ENCODE measurements at regions not wholly inside any gene's neighbourhood (a gene's known extent, or its start where the extent isn't known, plus 50 kb on each side); places are given as distances from the start of the nearest gene placed in this dataset.
A peak's percentile ranks its signal among the peaks of the same experiment; 100 is the strongest.

- Mint-ChIP-seq H3K9me3 (ENCODE audit: low read depth) (peaks cover 3% of the 10 kb centered on the region), H3K4me1 (no peaks in the 10 kb centered on the region), H3K27me3 (no peaks in the 10 kb centered on the region), H3K27ac (no peak overlapping the region), H3K4me3 (no peak overlapping the region), H3K36me3 (ENCODE audit: low read depth) (no peaks in the 10 kb centered on the region)
- POLR2A ChIA-PET, result interaction anchor here (0.8 kb wide), 1 partner anchor 11 kb away, joined by 6 read pairs; no protein-coding TSS in a partner anchor
- no peak for DNase-seq
- CTCF ChIA-PET, result interaction anchor here (0.7 kb wide), 1 partner anchor 10 kb away, joined by 3 read pairs; no protein-coding TSS in a partner anchor
- no peak for ATAC-seq
- intact Hi-C loops (cut with DNase I, micrococcal nuclease), result no loop called here
These were observed 525.3 kb downstream of the KLF12 start for GRCh38 chr13:73608711-73609485.

DNA sequence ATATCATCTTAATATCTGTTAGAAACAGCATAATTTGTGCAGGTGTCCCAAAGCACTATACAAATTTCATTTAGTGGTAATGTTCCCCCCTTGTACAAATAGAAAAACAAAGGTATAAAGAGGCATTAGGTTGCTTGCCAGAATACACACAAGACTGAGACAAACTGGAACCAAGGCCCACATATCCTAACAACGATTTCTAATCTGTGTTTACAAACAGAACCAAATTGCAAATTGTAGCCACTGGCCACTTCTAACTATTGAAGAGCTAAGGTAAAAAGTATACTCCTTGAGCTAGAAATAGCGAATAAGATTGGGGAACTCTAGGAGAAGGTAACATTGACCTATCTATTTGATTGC, 526.1 kb downstream of the KLF12 start:
- no peaks in the 10 kb centered on the region for H3K4me1 Mint-ChIP-seq
- ATAC-seq, result no peak
- ChIA-PET CTCF (no interaction called here), POLR2A (no interaction called here)
- DNase-seq, result no peak
- intact Hi-C loops (cut with DNase I, micrococcal nuclease), result no loop called here
- H3K27ac Mint-ChIP-seq, result no peak overlapping the region
- no peak overlapping the region for H3K4me3 Mint-ChIP-seq
- no peaks in the 10 kb centered on the region for H3K27me3 Mint-ChIP-seq
- peaks cover 3% of the 10 kb centered on the region for H3K9me3 Mint-ChIP-seq (ENCODE audit: low read depth)
- H3K36me3 Mint-ChIP-seq (ENCODE audit: low read depth), result no peaks in the 10 kb centered on the region

GRCh38 chr13:73607489-73608156, 526.6 kb downstream of the KLF12 start:
- Mint-ChIP-seq H3K36me3 (ENCODE audit: low read depth) (no peaks in the 10 kb centered on the region), H3K27ac (no peak overlapping the region), H3K27me3 (no peaks in the 10 kb centered on the region), H3K9me3 (ENCODE audit: low read depth) (no peaks in the 10 kb centered on the region), H3K4me1 (no peaks in the 10 kb centered on the region), H3K4me3 (no peak overlapping the region)
- CTCF ChIA-PET, result no interaction called here
- POLR2A ChIA-PET, result no interaction called here
- ATAC-seq (no peak), DNase-seq (no peak)
- intact Hi-C loops (cut with DNase I, micrococcal nuclease), result no loop called here

DNA sequence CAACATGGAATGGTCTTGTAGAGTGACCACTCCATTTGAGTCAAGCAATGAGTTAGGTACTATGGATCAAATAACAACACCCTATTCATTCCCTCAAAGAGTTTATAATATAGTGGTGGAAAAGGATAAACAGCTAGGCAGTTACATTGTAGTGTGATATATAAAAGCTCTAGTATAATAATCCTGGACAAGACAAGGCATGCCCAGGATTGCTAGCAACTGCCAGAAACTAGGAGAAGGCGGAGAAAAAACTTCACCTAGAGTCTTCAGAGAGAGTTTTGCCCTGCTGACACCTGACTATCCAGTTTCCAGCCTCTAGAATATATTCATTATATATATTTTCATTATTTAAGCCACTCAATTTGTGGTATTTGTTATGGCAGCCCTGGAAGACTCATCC, 530.6 kb downstream of the KLF12 start:
- POLR2A ChIA-PET, result no interaction called here
- ATAC-seq (no peak), DNase-seq (no peak)
- no peaks in the 10 kb centered on the region for H3K36me3 Mint-ChIP-seq (ENCODE audit: low read depth)
- no peak overlapping the region for H3K27ac Mint-ChIP-seq
- H3K27me3 Mint-ChIP-seq, result no peaks in the 10 kb centered on the region
- CTCF ChIA-PET, result no interaction called here
- no peak overlapping the region for H3K4me3 Mint-ChIP-seq
- no peaks in the 10 kb centered on the region for H3K9me3 Mint-ChIP-seq (ENCODE audit: low read depth)
- no peaks in the 10 kb centered on the region for H3K4me1 Mint-ChIP-seq
- intact Hi-C loops (cut with DNase I, micrococcal nuclease), result no loop called here

DNA sequence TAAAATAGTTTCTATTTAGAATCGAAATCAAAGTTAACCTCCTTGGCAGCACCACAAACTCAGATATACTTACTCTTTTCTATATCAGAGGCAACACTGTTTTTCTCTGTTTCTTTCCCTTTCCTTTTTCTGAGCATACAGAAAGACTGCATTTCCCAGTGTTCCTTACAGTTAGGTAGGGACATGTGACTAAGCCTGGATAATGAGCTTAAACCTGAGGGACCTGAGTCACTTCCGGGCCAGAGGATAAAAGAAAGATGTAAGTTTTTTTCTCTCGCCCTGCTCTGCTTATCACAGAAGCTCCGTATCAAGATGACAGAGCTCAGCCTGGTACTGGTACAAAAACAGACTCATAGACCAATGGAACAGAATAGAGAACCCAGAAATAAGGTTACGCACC, 531.9 kb downstream of the KLF12 start:
- Mint-ChIP-seq H3K4me1 (no peaks in the 10 kb centered on the region), H3K27ac (no peak overlapping the region), H3K27me3 (no peaks in the 10 kb centered on the region), H3K9me3 (ENCODE audit: low read depth) (no peaks in the 10 kb centered on the region), H3K36me3 (ENCODE audit: low read depth) (no peaks in the 10 kb centered on the region), H3K4me3 (no peak overlapping the region)
- ChIA-PET POLR2A (no interaction called here), CTCF (interaction anchor here (0.6 kb wide), 1 partner anchor 60 kb away, joined by 3 read pairs; no protein-coding TSS in a partner anchor)
- ATAC-seq (no peak), DNase-seq (no peak)
- intact Hi-C loops (cut with DNase I, micrococcal nuclease), result no loop called here

DNA sequence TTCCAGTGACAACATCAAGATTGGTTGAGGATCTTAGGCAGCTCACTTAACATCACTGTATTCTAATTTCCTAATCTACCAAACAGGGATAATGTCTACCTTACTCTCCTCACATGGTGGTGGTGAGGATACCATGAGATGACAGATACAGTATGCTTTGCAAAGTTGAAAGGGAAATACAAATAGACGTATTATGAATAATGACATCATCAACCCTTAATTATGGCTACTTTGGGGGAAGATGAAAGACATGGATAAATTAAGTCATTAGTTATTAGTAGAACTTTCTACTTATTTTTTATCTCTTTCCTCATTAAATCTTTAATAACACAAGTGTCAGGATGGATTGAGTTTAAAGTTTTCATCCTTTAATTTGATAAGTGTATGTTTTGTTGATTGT, 532.5 kb downstream of the KLF12 start:
- no peak for ATAC-seq

DNA sequence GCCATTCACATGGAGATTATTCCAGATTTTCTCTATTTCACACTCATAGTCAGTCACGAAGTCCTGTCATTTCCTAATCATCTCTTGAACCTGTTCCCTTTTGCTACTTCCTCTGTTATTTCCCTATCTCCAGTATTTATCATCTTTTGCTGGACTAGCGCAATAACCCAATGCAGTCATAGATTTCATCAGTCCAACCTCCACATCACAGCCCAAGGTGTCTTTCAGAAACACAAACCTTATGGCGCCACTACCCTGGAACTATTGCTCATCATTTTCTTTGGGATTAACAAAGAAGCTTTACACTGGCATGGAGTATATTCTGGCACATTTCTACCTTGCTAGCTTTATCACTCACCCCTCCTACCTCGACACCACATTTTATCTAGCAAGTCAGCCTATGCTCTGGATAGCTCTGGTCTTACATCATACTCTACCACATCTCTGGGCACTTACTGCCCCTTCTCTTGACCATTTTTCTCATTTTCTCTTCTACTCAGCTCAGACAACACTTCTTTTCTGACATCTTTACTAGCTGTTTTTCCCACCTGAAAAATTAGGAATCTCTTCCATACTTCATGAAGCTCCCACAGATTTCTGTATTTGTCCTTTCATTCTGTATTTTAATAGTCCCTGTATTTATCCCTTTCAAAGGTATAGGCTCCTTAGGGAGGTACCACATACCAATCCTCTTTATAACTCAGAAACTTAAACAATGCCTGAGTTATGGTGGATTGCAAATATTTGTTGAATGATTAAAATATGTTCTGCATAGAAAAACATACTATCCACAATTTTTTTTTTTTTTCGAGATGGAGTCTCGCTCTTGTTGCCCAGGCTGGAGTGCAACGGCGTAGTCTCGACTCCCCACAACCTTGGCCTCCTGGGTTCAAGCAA, 534.7 kb downstream of the KLF12 start:
- CTCF ChIA-PET, result no interaction called here
- ATAC-seq, result no peak
- no peaks in the 10 kb centered on the region for H3K36me3 Mint-ChIP-seq (ENCODE audit: low read depth)
- no peak overlapping the region for H3K27ac Mint-ChIP-seq
- POLR2A ChIA-PET, result no interaction called here
- no peak overlapping the region for H3K4me3 Mint-ChIP-seq
- intact Hi-C loops (cut with DNase I, micrococcal nuclease), result no loop called here
- H3K9me3 Mint-ChIP-seq (ENCODE audit: low read depth), result no peaks in the 10 kb centered on the region
- no peaks in the 10 kb centered on the region for H3K27me3 Mint-ChIP-seq
- DNase-seq, result no peak
- peaks cover 9% of the 10 kb centered on the region for H3K4me1 Mint-ChIP-seq

More for the DNA sequence above, 532.5 kb downstream of the KLF12 start:
- intact Hi-C loops (cut with DNase I, micrococcal nuclease), result no loop called here
- Mint-ChIP-seq H3K27me3 (no peaks in the 10 kb centered on the region), H3K36me3 (ENCODE audit: low read depth) (no peaks in the 10 kb centered on the region), H3K4me1 (no peaks in the 10 kb centered on the region), H3K27ac (no peak overlapping the region), H3K4me3 (no peak overlapping the region), H3K9me3 (ENCODE audit: low read depth) (no peaks in the 10 kb centered on the region)
- ChIA-PET CTCF (no interaction called here), POLR2A (no interaction called here)
- DNase-seq, result no peak

GRCh38 chr13:73598020-73598712, 536.0 kb downstream of the KLF12 start:
- intact Hi-C loops (cut with DNase I, micrococcal nuclease), result no loop called here

DNA sequence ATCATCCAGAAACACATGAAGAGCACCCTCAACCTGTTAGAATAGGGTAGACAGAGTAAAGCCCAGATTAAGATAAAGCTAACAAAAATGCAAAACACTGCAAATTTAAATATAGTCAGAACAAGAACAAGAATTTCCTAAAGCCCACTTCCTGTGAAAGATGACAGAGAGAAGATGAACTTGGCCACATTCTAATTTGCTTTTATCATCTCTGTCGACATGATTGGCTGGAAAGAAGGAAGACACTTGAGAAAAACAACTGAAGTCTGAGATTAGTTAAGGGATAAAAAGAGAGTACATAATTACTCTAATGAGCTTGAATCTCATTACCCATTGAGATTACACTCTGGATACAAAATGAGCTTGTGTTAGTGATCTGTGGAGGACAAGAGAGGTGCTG, 537.6 kb downstream of the KLF5 start:
- ChIA-PET CTCF (interaction anchor here (0.5 to 0.6 kb wide), 2 partner anchors 377 to 536 kb away, joined by 3 to 6 read pairs; no protein-coding TSS in a partner anchor), POLR2A (no interaction called here)
- no peak overlapping the region for H3K27ac Mint-ChIP-seq
- H3K27me3 Mint-ChIP-seq, result no peaks in the 10 kb centered on the region
- intact Hi-C loops (cut with DNase I, micrococcal nuclease), result no loop called here
- H3K4me3 Mint-ChIP-seq, result no peak overlapping the region
- H3K9me3 Mint-ChIP-seq (ENCODE audit: low read depth), result no peaks in the 10 kb centered on the region
- DNase-seq (no peak), ATAC-seq (peak; percentile 12)
- peaks cover 9% of the 10 kb centered on the region for H3K4me1 Mint-ChIP-seq
- H3K36me3 Mint-ChIP-seq (ENCODE audit: low read depth), result no peaks in the 10 kb centered on the region

More at GRCh38 chr13:73598020-73598712, 536.0 kb downstream of the KLF12 start:
- ChIA-PET CTCF (no interaction called here), POLR2A (interaction anchor here (0.6 kb wide), 1 partner anchor 11 kb away, joined by 6 read pairs; no protein-coding TSS in a partner anchor)
- Mint-ChIP-seq H3K27ac (no peak overlapping the region), H3K27me3 (no peaks in the 10 kb centered on the region), H3K9me3 (ENCODE audit: low read depth) (no peaks in the 10 kb centered on the region), H3K4me3 (no peak overlapping the region), H3K36me3 (ENCODE audit: low read depth) (no peaks in the 10 kb centered on the region), H3K4me1 (peaks cover 9% of the 10 kb centered on the region)
- peak; percentile 51 for ATAC-seq
- no peak for DNase-seq

DNA sequence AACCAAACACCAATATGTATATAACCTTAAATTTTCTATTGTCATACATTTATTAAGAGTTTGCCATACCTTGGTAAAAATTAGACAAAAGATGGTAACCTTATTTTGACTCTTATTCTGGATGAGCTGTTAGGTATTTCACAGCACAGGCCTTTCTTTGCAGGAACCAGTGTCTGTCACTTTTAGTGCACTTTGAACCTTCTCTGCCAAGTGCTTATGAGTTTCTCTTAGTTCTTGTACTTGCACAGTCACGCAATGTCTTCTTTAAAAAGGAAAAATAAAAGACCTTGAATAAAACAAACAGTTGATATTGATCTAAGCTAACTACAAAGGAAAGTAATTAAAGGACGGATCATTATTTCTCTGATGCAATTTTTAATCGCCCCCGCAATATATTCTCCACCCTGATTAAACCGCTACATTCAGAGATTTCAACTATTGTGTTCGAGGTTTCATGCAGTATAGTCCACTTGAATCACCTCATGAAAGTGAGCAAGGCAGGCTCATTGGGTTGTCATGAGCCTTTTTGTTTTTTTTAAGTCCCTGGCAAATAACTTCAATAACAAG, 534.5 kb downstream of the KLF5 start:
- Mint-ChIP-seq H3K9me3 (ENCODE audit: low read depth) (no peaks in the 10 kb centered on the region), H3K4me3 (no peak overlapping the region), H3K36me3 (ENCODE audit: low read depth) (no peaks in the 10 kb centered on the region), H3K4me1 (peaks cover 9% of the 10 kb centered on the region), H3K27ac (no peak overlapping the region), H3K27me3 (no peaks in the 10 kb centered on the region)
- no peak for ATAC-seq
- intact Hi-C loops (cut with DNase I, micrococcal nuclease), result no loop called here
- ChIA-PET POLR2A (no interaction called here), CTCF (no interaction called here)
- no peak for DNase-seq

- Mint-ChIP-seq H3K27ac (no peak overlapping the region), H3K36me3 (ENCODE audit: low read depth) (no peaks in the 10 kb centered on the region), H3K4me1 (peaks cover 9% of the 10 kb centered on the region), H3K27me3 (no peaks in the 10 kb centered on the region), H3K4me3 (no peak overlapping the region), H3K9me3 (ENCODE audit: low read depth) (peaks cover 2% of the 10 kb centered on the region)
- ChIA-PET POLR2A (no interaction called here), CTCF (interaction anchor here (0.6 kb wide), 1 partner anchor 1151 kb away, joined by 4 read pairs; no protein-coding TSS in a partner anchor)
- ATAC-seq (no peak), DNase-seq (no peak)
- intact Hi-C loops (cut with DNase I, micrococcal nuclease), result no loop called here
These were observed 533.1 kb downstream of the KLF5 start for GRCh38 chr13:73591861-73592260.
